AG09319 (cell line): ENCODE measurements at regions not wholly inside any gene's neighbourhood (a gene's known extent, or its start where the extent isn't known, plus 50 kb on each side); places are given as distances from the start of the nearest gene placed in this dataset.
"Not testable (repeated sequence)": the region's sequence is repeated elsewhere in the genome, so short reads cannot be mapped to it uniquely, and the experiment has no call there.

Source experiments
- DNase-seq: peaks from one replicate; pipeline ENCODE4 v3.0.0-alpha.2; 2010; ENCODE audit warnings: low read depth; ENCODE audit errors: extremely low read depth
- CTCF ChIP-seq: IDR thresholded peaks from 2 replicates; pipeline ENCODE4 v1.5.1; 2011; ENCODE audit warnings: low read depth, mild to moderate bottlenecking, inconsistent platforms, low read length, moderate library complexity

- no peak for DNase-seq
- no peak for TF ChIP-seq CTCF
Observed at GRCh38 chr22:23485490-23485889, 94.6 kb downstream of the IGLL1 start.

GRCh38 chr22:23484651-23485050 lies 95.4 kb downstream of the IGLL1 start:
- TF ChIP-seq CTCF: no peak
- no peak for DNase-seq

- TF ChIP-seq CTCF: no peak
- no peak for DNase-seq
Observed at GRCh38 chr22:23481369-23481768, 98.7 kb downstream of the IGLL1 start.

- no peak for TF ChIP-seq CTCF
- DNase-seq: no peak
Observed at GRCh38 chr22:23478175-23478574, 101.9 kb downstream of the IGLL1 start.

- DNase-seq: not testable (repeated sequence)
Observed at GRCh38 chr22:23474531-23474930, 105.6 kb downstream of the IGLL1 start.

GRCh38 chr22:23473901-23474300 lies 106.2 kb downstream of the IGLL1 start:
- no peak for TF ChIP-seq CTCF

GRCh38 chr22:23472376-23472775 lies 107.7 kb downstream of the IGLL1 start:
- not testable (repeated sequence) for DNase-seq

More at GRCh38 chr22:23473901-23474300, 106.2 kb downstream of the IGLL1 start:
- DNase-seq: no peak

- TF ChIP-seq CTCF: no peak
- DNase-seq: no peak
Observed at GRCh38 chr22:23471698-23472097, 108.4 kb downstream of the IGLL1 start.
